Fibroblast of mammary gland (primary cell): ENCODE measurements at regions not wholly inside any gene's neighbourhood (a gene's known extent, or its start where the extent isn't known, plus 50 kb on each side); places are given as distances from the start of the nearest gene placed in this dataset.
"Not testable (repeated sequence)": the region's sequence is repeated elsewhere in the genome, so short reads cannot be mapped to it uniquely, and the experiment has no call there.

Experiments
- DNase-seq: peaks from one replicate; pipeline ENCODE4 v3.0.0-alpha.2; 2010; ENCODE audit warnings: low read depth
- H3K4me3 ChIP-seq: 2 replicates; pipeline ENCODE4 v1.5.1; 2011; ENCODE audit warnings: low read depth, mild to moderate bottlenecking, low read length, moderate library complexity; ENCODE audit not compliant: control insufficient read depth
- TF ChIP-seq, protein P1 (sequence below): conservative IDR thresholded peaks from 2 replicates; pipeline ENCODE4 v1.5.1; 2011; ENCODE audit warnings: low read depth, low read length, inconsistent platforms; ENCODE audit not compliant: control insufficient read depth, insufficient read depth

DNA sequence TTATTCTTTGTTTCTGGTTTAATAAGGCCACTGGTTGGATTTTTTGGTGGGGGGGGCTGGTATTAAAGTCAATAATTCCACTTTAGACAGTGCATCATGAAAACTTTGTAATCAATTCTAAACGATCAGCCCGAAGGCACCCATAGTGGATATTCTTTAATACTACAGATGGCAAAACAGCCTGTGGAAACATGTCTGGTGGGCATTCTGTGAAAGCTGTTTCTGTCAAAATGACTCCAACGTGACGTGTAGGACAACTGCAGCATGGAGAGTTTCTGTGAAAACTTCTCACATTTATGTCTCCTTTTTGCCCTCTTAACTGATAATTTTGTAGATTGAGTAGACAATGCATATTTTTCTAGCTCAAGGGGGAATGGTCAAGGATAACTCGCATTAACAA is 185.8 kb upstream of the FLRT2 start:
- TF ChIP-seq, protein P1, sequence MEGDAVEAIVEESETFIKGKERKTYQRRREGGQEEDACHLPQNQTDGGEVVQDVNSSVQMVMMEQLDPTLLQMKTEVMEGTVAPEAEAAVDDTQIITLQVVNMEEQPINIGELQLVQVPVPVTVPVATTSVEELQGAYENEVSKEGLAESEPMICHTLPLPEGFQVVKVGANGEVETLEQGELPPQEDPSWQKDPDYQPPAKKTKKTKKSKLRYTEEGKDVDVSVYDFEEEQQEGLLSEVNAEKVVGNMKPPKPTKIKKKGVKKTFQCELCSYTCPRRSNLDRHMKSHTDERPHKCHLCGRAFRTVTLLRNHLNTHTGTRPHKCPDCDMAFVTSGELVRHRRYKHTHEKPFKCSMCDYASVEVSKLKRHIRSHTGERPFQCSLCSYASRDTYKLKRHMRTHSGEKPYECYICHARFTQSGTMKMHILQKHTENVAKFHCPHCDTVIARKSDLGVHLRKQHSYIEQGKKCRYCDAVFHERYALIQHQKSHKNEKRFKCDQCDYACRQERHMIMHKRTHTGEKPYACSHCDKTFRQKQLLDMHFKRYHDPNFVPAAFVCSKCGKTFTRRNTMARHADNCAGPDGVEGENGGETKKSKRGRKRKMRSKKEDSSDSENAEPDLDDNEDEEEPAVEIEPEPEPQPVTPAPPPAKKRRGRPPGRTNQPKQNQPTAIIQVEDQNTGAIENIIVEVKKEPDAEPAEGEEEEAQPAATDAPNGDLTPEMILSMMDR, result no peak
- no peak overlapping the region for H3K4me3 ChIP-seq
- DNase-seq, result no peak

DNA sequence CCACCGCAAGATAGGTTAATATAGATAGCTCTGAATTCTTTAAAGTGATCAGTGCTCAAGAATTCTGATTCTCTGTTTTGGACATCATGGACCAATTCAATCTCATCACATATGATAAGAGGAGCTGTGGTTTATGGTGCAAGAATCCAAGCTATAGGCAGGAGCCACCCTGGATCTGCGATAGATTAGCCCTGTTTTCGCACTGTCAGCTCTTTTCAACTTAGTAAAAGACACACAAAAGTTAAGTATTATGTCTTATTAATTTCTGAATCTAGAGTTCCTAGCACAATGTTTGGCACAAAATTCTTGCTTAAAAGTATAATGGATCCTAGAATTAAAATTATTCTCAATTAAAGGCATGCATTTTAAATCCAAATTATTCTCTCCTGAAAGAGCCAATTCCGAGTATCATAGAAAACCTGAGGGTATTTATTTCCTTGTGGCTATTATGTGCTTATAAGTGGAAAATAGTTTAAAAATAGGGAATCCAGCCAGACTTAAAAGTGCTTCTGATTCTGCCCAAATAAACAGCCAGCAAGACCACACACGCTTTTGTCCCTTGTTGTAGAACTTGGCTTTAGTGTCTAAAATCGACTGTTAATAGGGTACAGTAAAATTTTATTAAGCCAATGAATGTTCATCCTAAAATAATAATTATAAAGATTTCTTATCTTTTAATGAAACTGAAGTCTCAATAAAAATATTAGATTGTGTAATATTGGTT is 184.9 kb upstream of the FLRT2 start:
- TF ChIP-seq, protein P1, result no peak
- H3K4me3 ChIP-seq, result no peak overlapping the region
- DNase-seq, result no peak

- no peak overlapping the region for H3K4me3 ChIP-seq
- DNase-seq, result no peak
- TF ChIP-seq, protein P1, result no peak
Measured at GRCh38 chr14:85350667-85351066, 179.3 kb upstream of the FLRT2 start.

- not testable (repeated sequence) for DNase-seq, H3K4me3 ChIP-seq
Measured at GRCh38 chr14:85352588-85352987, 177.4 kb upstream of the FLRT2 start.

DNA sequence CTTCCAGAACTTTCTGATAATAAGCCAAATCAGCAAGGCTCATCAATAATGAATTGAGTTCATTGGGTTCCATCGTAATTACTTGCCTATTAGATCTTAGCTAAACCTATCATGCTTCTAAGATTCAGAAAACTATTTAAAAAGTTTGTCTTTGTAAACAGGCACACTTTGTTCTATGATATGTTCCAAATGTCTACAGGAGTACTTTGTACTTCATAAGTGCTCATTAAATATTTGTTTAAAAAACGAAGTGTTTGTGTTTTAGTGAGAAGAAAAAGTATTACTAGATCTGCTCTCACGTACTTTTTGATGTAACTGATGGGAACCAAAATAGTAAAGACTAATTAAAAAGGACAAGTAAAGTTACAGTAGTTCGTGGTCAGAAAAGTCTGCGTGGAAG is 172.8 kb upstream of the FLRT2 start:
- no peak for DNase-seq
- H3K4me3 ChIP-seq, result no peak overlapping the region
- TF ChIP-seq, protein P1, result no peak

DNA sequence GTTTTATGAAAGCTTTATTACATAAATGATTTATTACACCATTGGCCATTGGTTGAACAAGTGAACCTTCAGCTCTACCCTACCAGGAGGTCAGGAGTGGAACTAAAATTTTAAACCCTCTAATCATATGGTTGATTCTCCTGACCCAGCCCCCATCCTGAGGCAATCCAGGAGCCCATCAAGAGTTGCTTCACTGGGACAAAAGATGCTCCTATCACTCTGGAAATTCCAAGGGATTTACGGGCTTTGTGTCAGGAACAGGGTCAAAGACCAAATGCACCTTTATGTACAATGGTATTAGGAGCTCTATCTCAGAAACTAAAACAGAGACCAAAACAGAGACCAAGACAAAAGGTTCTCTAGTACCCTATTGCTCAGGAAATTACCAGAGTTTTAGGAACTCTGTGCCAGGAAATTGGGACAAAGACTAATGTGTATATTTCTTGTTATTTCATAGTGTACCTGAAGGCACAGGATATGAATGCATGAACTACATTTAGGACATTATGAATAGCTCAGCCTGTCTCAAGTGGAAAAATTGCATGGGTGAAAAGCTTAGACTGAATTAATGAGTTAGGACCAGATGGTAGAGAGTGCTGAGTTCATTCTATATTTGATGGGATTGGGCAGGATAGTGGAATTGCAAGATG is 171.7 kb upstream of the FLRT2 start:
- TF ChIP-seq, protein P1, result no peak
- no peak for DNase-seq
- H3K4me3 ChIP-seq, result no peak overlapping the region

GRCh38 chr14:85359505-85359904 is 170.4 kb upstream of the FLRT2 start:
- TF ChIP-seq, protein P1, result no peak

More at GRCh38 chr14:85359505-85359904, 170.4 kb upstream of the FLRT2 start:
- no peak for DNase-seq
- no peak overlapping the region for H3K4me3 ChIP-seq
